ENCODE measurements at regions not wholly inside any gene's neighbourhood (a gene's known extent, or its start where the extent isn't known, plus 50 kb on each side); places are given as distances from the start of the nearest gene placed in this dataset.
"Not testable (repeated sequence)": the region's sequence is repeated elsewhere in the genome, so short reads cannot be mapped to it uniquely, and the experiment has no call there.

- Mint-ChIP-seq H3K4me1 (ENCODE audit: low read depth, unreplicated experiment) (no peaks in the 10 kb centered on the region), H3K4me3 (ENCODE audit: unreplicated experiment) (no peak overlapping the region), H3K27me3 (ENCODE audit: insufficient read depth, unreplicated experiment) (no peaks in the 10 kb centered on the region), H3K9me3 (ENCODE audit: unreplicated experiment) (peaks cover 20% of the 10 kb centered on the region), H3K27ac (ENCODE audit: unreplicated experiment) (no peak overlapping the region), H3K36me3 (ENCODE audit: insufficient read depth, unreplicated experiment) (no peaks in the 10 kb centered on the region)
- 0 out of 2 replicates have a peak, but pooled peaks cover 3% of the 10 kb centered on the region for H3K9me3 ChIP-seq
- BruUV-seq (replicated peaks) = no TSS peak
- CTCF ChIA-PET = no interaction called here
- no peak for DNase-seq
- H3K4me1 ChIP-seq = no peaks in the 10 kb centered on the region
- H3K36me3 ChIP-seq (ENCODE audit: control insufficient read depth, insufficient read depth, low read length) = no peaks in the 10 kb centered on the region
- no peaks in the 10 kb centered on the region for H3K27me3 ChIP-seq (replicated peaks; ENCODE audit: control insufficient read depth, insufficient read depth, low read length)
- intact Hi-C loops (cut with micrococcal nuclease; ENCODE audit: unreplicated experiment) = no loop called here
- no peak for TF ChIP-seq CTCF (IDR thresholded peaks at IDR 0.05; ENCODE audit: insufficient read depth in 1 of 2, low read depth in 1 of 2, low read length in 1 of 2, severe bottlenecking in 1 of 2, unreplicated experiment in 1 of 2)
- POLR2A ChIA-PET = no interaction called here
- H3K4me3 ChIP-seq (ENCODE audit: low read depth, low read length) = no peak overlapping the region
Observed at GRCh38 chr5:125085797-125086505, 339.5 kb upstream of the ZNF608 start.

GRCh38 chr5:125088522-125089105, 342.2 kb upstream of the ZNF608 start:
- intact Hi-C loops (cut with micrococcal nuclease; ENCODE audit: unreplicated experiment) = no loop called here
- no peak for TF ChIP-seq CTCF (IDR thresholded peaks at IDR 0.05; ENCODE audit: insufficient read depth in 1 of 2, low read depth in 1 of 2, low read length in 1 of 2, severe bottlenecking in 1 of 2, unreplicated experiment in 1 of 2)
- DNase-seq = no peak
- ChIA-PET CTCF (no interaction called here), POLR2A (no interaction called here)
- Histone ChIP-seq H3K36me3 (ENCODE audit: control insufficient read depth, insufficient read depth, low read length) (no peaks in the 10 kb centered on the region), H3K9me3 (0 out of 2 replicates have a peak, but pooled peaks cover 3% of the 10 kb centered on the region), H3K4me1 (no peaks in the 10 kb centered on the region), H3K27me3 (replicated peaks; ENCODE audit: control insufficient read depth, insufficient read depth, low read length) (no peaks in the 10 kb centered on the region), H3K4me3 (ENCODE audit: low read depth, low read length) (no peak overlapping the region)
- Mint-ChIP-seq H3K4me3 (ENCODE audit: unreplicated experiment) (no peak overlapping the region), H3K36me3 (ENCODE audit: insufficient read depth, unreplicated experiment) (no peaks in the 10 kb centered on the region), H3K27me3 (ENCODE audit: insufficient read depth, unreplicated experiment) (no peaks in the 10 kb centered on the region), H3K27ac (ENCODE audit: unreplicated experiment) (no peak overlapping the region), H3K4me1 (ENCODE audit: low read depth, unreplicated experiment) (no peaks in the 10 kb centered on the region), H3K9me3 (ENCODE audit: unreplicated experiment) (peaks cover 27% of the 10 kb centered on the region)
- no TSS peak for BruUV-seq (replicated peaks)

- CTCF ChIA-PET = interaction anchor here (0.6 kb wide), 1 partner anchor 745 kb away, joined by 3 read pairs; no protein-coding TSS in a partner anchor
- H3K36me3 Mint-ChIP-seq (ENCODE audit: insufficient read depth, unreplicated experiment) = not testable (repeated sequence)
Observed at GRCh38 chr5:125092138-125092537, 345.7 kb upstream of the ZNF608 start.

More at GRCh38 chr5:125092138-125092537, 345.7 kb upstream of the ZNF608 start:
- H3K4me3 Mint-ChIP-seq (ENCODE audit: unreplicated experiment); H3K36me3 ChIP-seq (ENCODE audit: control insufficient read depth, insufficient read depth, low read length); H3K4me3 ChIP-seq (ENCODE audit: low read depth, low read length); H3K27ac Mint-ChIP-seq (ENCODE audit: unreplicated experiment); H3K4me1 Mint-ChIP-seq (ENCODE audit: low read depth, unreplicated experiment); H3K27me3 ChIP-seq (replicated peaks; ENCODE audit: control insufficient read depth, insufficient read depth, low read length); POLR2A ChIA-PET; H3K4me1 ChIP-seq; DNase-seq; intact Hi-C loops (cut with micrococcal nuclease; ENCODE audit: unreplicated experiment); H3K9me3 ChIP-seq; H3K27me3 Mint-ChIP-seq (ENCODE audit: insufficient read depth, unreplicated experiment); BruUV-seq (replicated peaks): not testable (repeated sequence)
- peaks cover 27% of the 10 kb centered on the region for H3K9me3 Mint-ChIP-seq (ENCODE audit: unreplicated experiment)
